ENCODE measurements at regions not wholly inside any gene's neighbourhood (a gene's known extent, or its start where the extent isn't known, plus 50 kb on each side); places are given as distances from the start of the nearest gene placed in this dataset.

- TF ChIP-seq CTCF (conservative IDR thresholded peaks at IDR 0.05; ENCODE audit: low read depth, low read length): no peak
- H3K4me3 ChIP-seq (ENCODE audit: low read depth, low read length): no peak overlapping the region
- no peak for DNase-seq (ENCODE audit: low read depth)
Measured at GRCh38 chr9:10793306-10793705, 180.5 kb upstream of the PTPRD start.

- H3K4me3 ChIP-seq (ENCODE audit: low read depth, low read length): no peak overlapping the region
- no peak for TF ChIP-seq CTCF (conservative IDR thresholded peaks at IDR 0.05; ENCODE audit: low read depth, low read length)
- DNase-seq (ENCODE audit: low read depth): no peak
Measured at GRCh38 chr9:10804486-10804885, 191.7 kb upstream of the PTPRD start.

- no peak for DNase-seq (ENCODE audit: low read depth)
- no peak for TF ChIP-seq CTCF (conservative IDR thresholded peaks at IDR 0.05; ENCODE audit: low read depth, low read length)
- no peak overlapping the region for H3K4me3 ChIP-seq (ENCODE audit: low read depth, low read length)
Measured at GRCh38 chr9:10806868-10807267, 194.1 kb upstream of the PTPRD start.

GRCh38 chr9:10818206-10818605 is 205.4 kb upstream of the PTPRD start:
- H3K4me3 ChIP-seq (ENCODE audit: low read depth, low read length): no peak overlapping the region
- TF ChIP-seq CTCF (conservative IDR thresholded peaks at IDR 0.05; ENCODE audit: low read depth, low read length): no peak
- no peak for DNase-seq (ENCODE audit: low read depth)

GRCh38 chr9:10835791-10836463 is 223.1 kb upstream of the PTPRD start:
- TF ChIP-seq CTCF (conservative IDR thresholded peaks at IDR 0.05; ENCODE audit: low read depth, low read length): no peak
- DNase-seq (ENCODE audit: low read depth): no peak
- no peak overlapping the region for H3K4me3 ChIP-seq (ENCODE audit: low read depth, low read length)

GRCh38 chr9:10843151-10843550 is 230.3 kb upstream of the PTPRD start:
- no peak for TF ChIP-seq CTCF (conservative IDR thresholded peaks at IDR 0.05; ENCODE audit: low read depth, low read length)
- H3K4me3 ChIP-seq (ENCODE audit: low read depth, low read length): no peak overlapping the region
- DNase-seq (ENCODE audit: low read depth): no peak

GRCh38 chr9:10855847-10856246 is 243.0 kb upstream of the PTPRD start:
- peak; percentile 70 for TF ChIP-seq CTCF (conservative IDR thresholded peaks at IDR 0.05; ENCODE audit: low read depth, low read length)
- DNase-seq (ENCODE audit: low read depth): peak; percentile 64
- no peak overlapping the region for H3K4me3 ChIP-seq (ENCODE audit: low read depth, low read length)
